HG02943 (cell line): ENCODE measurements at regions not wholly inside any gene's neighbourhood (a gene's known extent, or its start where the extent isn't known, plus 50 kb on each side); places are given as distances from the start of the nearest gene placed in this dataset.
A peak's percentile ranks its signal among the peaks of the same experiment; 100 is the strongest.

ENCODE experiments used
- ATAC-seq: cut with Tn5 transposase; IDR thresholded peaks from one replicate; pipeline ENCODE4 v1.9.1; 2021; ENCODE audit warnings: mild to moderate bottlenecking, low read depth, moderate library complexity; ENCODE audit not compliant: unreplicated experiment

GRCh38 chr17:77465358-77466041, 324.7 kb downstream of the SEC14L1 start:
- peak; percentile 51 for ATAC-seq

- ATAC-seq, result no peak
Observed at GRCh38 chr17:77466140-77466539, 325.4 kb downstream of the SEC14L1 start.

- ATAC-seq, result no peak
Observed at GRCh38 chr17:77466596-77467223, 325.9 kb downstream of the SEC14L1 start.

- ATAC-seq, result no peak
Observed at GRCh38 chr17:77467521-77467920, 326.8 kb downstream of the SEC14L1 start.

- ATAC-seq, result no peak
Observed at GRCh38 chr17:77468897-77469296, 328.1 kb downstream of the SEC14L1 start.

- ATAC-seq, result no peak
Observed at GRCh38 chr17:77470330-77470786, 329.6 kb downstream of the SEC14L1 start.

GRCh38 chr17:77470800-77471733, 330.3 kb downstream of the SEC14L1 start:
- ATAC-seq, result no peak

GRCh38 chr17:77471984-77472461, 331.3 kb downstream of the SEC14L1 start:
- ATAC-seq, result no peak

- ATAC-seq, result no peak
Observed at GRCh38 chr17:77472468-77473310, 331.9 kb downstream of the SEC14L1 start.

- ATAC-seq, result no peak
Observed at GRCh38 chr17:77473615-77474226, 333.0 kb downstream of the SEC14L1 start.

GRCh38 chr17:77474292-77474988, 333.7 kb downstream of the SEC14L1 start:
- no peak for ATAC-seq

- no peak for ATAC-seq
Observed at GRCh38 chr17:77475016-77475976, 334.5 kb downstream of the SEC14L1 start.

GRCh38 chr17:77476006-77476405, 335.2 kb downstream of the SEC14L1 start:
- ATAC-seq, result no peak

- no peak for ATAC-seq
Observed at GRCh38 chr17:77476498-77476897, 335.7 kb downstream of the SEC14L1 start.

GRCh38 chr17:77476931-77477805, 336.4 kb downstream of the SEC14L1 start:
- no peak for ATAC-seq

- ATAC-seq, result no peak
Observed at GRCh38 chr17:77478281-77478680, 337.5 kb downstream of the SEC14L1 start.

- ATAC-seq, result no peak
Observed at GRCh38 chr17:77478899-77479298, 338.1 kb downstream of the SEC14L1 start.
